GM19324 (cell line): ENCODE measurements at regions not wholly inside any gene's neighbourhood (a gene's known extent, or its start where the extent isn't known, plus 50 kb on each side); places are given as distances from the start of the nearest gene placed in this dataset.

ENCODE experiments used
- ATAC-seq: cut with Tn5 transposase; IDR thresholded peaks from one replicate; pipeline ENCODE4 v1.9.1; 2021; ENCODE audit warnings: mild to moderate bottlenecking, moderate library complexity; ENCODE audit not compliant: unreplicated experiment, low FRiP score

DNA sequence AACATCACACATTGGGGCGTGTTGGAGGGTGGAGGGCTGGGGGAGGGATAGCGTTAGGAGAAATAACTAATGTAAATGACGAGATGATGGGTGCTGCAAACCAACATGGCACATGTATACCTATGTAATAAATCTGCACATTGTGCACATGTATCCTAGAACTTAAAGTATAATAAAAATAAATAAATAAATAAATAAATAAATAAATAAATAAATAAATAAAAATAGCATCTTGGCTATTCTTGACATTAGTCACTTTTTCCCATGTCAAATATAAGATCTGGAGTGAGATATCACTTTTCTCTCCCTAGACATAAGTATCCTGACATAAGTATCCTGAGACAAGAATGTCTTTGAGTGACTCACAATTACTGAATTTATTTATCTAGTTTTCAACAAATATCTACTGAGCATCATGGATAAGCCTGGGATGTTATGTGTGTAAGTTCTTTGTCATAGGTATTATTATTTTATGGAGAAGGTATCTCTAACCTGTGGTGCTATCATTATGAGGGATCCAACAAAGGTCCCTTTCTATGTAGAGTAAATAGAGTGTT is 691.3 kb downstream of the SORCS1 start:
- ATAC-seq: no peak

DNA sequence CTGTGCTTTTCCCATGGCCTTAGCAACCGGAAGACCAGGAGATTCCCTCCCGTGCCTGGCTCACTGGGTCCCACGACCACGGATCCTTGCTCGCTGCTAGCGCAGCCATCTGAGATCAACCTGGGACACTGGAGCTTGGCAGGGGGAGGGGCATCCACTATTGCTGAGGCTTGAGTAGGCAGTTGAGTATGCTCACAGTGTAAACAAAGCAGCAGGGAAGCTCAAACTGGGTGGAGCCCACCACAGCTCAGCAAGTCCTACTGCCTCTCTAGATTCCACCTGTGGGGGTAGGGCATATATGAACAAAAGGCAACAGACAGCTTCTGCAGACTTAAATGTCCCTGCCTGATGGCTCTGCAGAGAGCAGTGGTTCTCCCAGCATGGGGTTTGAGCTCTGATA is 697.0 kb downstream of the SORCS1 start:
- ATAC-seq: no peak

DNA sequence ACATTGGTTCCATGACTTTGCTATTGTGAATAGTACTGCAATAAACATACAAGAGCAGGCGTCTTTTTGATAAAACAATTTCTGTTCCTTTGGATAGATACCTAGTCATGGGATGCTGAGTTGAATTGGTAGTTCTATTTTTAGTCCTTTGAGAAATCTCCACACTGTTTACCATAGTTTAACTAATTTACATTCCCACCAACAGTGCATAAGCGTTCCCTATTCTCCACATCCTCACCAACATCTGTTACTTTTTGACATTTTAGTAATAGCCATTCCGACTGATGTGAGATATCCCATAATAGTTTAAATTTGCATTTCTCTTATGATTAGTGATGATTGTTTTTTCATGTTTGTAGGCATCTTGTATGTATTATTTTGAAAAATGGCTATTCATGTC is 707.0 kb downstream of the SORCS1 start:
- no peak for ATAC-seq

GRCh38 chr10:106454233-106454632 is 710.3 kb downstream of the SORCS1 start:
- no peak for ATAC-seq

DNA sequence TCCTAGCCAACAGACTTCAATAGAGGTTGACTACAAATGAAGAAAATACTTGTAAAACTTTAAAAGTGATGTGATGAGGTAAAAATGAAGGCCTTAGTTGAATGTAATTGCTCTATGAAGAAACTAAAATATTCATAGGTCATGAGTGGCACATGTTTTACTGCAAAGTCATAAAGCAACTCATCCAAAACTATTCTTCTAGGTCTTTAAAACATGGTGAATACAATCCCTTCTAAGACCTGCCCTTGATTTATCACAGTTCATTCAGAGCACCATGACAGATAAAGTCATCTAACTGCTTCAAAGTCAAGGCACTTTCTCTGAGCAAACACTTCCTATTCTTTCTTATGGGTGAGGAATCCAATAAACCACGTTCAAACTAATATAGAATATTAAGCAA is 713.5 kb downstream of the SORCS1 start:
- no peak for ATAC-seq

DNA sequence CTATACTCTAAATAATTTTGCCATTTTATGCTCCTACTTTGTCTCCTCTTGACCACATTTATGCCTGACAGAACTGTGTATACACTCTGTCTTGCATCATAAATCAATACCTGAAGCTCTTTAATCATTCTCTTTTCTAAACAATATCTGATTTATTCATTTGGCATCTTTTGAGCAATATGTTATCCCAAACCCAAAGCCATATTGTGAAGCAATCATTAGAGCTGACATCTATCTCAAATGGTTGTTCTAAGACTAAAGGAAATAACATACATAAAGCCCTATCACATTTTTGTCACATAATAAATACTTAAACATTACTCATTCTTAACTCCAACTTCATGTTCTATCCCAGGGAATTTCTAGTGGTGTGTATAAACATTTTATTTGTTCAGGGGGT is 717.6 kb downstream of the SORCS1 start:
- ATAC-seq: no peak

DNA sequence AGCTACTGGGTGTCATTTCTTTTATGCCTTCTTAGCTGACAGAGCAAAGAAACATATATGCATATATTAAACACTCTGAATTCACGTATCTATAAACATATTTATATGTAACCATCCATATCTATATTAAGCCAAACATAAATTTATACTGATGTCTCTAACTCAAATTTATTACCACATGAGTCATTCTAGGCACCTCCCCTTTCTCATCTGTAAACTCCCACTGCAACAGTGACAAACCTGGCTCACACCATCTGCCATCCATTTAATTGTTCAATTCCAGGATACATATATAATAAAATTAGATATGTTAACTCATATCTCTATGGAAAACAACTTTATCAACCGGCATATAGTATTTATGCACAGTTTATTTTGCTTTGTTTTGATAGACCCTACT is 722.3 kb downstream of the SORCS1 start:
- ATAC-seq: no peak

GRCh38 chr10:106440767-106441166 is 723.7 kb downstream of the SORCS1 start:
- ATAC-seq: no peak

DNA sequence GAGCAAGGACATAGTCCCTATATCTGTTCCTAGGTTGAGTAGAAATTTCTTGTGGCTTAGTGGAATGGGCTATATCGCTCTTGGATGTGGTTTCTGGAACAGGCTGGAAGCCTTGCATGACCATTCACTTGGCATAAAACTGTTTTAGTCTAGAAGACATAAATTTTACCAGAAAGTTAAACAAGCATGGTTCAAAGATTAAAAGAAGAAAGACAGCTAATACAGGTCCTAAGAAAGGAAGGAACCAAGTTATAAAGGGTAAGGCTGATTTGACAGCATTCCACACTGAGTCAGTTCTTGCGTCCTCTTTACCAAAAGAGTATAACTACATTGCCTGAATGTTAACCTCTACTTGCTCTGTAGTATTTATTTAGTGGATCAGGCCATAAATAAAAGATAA is 724.2 kb downstream of the SORCS1 start:
- ATAC-seq: no peak

DNA sequence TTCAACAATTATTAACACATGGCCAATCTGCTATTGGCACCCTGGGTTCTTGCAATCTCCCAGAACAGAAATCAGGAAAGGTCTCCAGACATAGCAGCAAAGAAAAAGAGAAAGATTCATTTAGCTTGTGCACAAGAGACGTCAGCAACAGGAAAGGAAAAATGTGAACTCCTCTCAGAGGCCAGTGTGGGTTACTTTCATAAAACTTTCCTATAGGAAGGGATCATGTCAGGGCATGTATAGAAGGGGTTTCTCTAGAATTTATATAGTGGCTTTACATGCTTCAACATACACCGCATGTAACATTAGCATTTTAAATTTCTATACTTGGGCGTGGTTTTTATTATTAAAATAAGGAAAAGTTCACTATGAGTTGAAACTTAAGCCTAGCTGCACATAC is 725.1 kb downstream of the SORCS1 start:
- no peak for ATAC-seq

GRCh38 chr10:106438386-106438785 is 726.1 kb downstream of the SORCS1 start:
- no peak for ATAC-seq

- no peak for ATAC-seq
Observed at GRCh38 chr10:106436123-106436715, 728.3 kb downstream of the SORCS1 start.

DNA sequence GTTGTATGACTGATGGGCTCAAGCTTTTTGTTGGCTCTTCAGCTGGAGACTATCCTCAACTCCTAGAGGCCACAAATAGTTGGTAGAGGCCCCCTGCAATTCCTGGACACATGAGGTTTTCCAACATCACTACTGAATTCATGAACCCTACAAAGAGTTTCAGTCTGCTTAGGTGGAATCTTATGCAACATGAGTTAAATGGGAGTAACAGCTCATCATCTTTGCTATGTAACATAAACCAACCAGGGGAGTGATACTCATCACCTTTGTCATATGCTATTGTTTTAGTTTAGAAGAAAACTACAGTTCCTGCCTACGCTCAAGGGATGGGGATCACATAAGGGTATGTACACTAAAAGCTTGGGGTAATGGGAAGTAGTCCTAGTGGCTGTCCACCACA is 729.4 kb downstream of the SORCS1 start:
- no peak for ATAC-seq

DNA sequence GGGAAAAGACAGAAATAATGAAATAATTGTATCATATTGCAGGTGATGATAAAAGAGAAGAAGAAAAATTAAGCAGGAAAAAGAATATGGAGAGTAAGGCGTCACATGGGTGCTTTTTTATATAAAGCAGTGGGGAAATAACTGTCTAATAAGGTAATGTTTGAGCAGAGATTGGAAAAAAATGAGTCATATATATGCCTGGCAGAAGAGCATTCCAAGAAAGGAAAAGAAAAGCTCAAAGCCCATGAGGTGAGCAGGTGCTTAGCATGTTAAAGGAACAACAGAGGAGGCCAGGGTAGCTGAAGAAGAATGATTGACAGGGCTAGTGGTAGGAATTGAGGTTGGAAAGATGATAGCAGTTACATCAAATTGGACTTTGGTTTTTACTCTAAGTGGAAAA is 739.5 kb downstream of the SORCS1 start:
- ATAC-seq: no peak

DNA sequence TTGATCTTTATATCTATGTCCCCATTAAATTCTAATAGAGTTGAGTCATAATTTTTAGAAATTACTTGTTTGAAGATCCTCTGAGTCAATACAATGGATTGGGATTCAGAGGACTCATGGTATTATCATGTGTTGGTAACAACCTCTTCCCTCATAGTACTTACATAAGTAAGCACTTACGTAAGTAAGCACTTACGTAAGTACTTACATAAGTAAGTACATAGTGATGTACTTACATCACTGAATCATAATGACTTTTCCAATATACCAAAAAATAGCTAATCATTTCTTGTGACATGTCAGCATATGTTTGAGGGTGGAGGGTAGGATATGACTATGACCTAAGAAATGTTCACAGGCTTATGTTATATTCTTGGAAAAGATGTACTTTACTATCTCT is 740.5 kb downstream of the SORCS1 start:
- no peak for ATAC-seq

DNA sequence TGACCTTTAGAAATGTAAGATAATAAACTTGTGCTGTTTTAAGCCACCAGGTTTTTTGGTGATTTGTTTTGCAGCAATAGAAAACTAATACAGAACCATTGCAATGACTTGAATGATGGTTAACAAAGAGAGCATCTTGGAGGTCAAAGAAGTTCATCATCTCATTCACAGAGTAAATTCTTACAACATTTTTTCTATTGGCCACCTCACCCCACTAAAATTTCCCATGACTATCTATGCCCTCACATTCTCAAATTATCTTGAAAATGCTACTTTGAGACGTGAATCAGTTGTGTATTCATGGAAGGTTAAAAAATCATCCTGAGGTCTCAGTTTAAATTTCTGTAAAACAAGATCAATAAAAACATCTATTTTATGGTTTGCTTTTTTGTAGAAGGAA is 754.2 kb downstream of the SORCS1 start:
- ATAC-seq: no peak

GRCh38 chr10:106405141-106405540 is 759.4 kb downstream of the SORCS1 start:
- ATAC-seq: no peak

DNA sequence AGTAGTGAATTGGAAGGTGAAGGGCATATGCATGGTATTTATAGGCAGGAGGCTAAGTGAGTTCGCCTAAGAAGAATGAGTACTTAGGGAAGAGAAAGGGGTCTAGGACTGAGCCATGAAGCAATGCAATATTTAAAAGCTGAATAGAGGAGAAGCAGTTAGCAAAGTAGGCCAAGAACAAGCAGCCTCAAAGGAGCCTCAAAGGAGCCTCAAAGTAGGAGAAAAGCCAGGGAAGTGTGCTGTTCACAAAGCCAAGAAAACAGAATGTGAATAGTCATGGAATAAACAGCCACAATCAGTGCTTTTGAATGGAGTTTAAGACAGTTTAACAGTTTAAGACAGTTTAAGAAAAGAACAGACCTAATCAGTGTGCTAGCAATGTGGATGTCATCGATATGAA is 762.0 kb downstream of the SORCS1 start:
- ATAC-seq: no peak

DNA sequence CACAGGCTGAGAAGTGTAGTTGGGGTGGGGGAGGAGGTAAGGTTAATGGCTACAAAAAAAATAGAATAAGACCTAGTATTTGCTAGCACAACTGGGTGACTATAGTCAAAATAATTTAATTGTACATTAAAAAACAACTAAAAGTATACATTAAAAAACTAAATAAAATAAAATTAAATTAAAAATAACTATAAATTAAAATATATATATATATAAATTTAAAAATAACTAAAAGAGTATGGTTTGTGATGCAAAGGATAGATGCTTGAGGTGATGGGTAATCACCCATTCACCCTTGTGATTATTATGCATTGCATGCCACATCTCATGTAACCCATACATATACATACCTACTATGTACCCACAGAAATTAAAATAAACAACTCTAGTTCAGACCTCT is 762.5 kb downstream of the SORCS1 start:
- no peak for ATAC-seq

- no peak for ATAC-seq
Observed at GRCh38 chr10:106401161-106401560, 763.3 kb downstream of the SORCS1 start.

DNA sequence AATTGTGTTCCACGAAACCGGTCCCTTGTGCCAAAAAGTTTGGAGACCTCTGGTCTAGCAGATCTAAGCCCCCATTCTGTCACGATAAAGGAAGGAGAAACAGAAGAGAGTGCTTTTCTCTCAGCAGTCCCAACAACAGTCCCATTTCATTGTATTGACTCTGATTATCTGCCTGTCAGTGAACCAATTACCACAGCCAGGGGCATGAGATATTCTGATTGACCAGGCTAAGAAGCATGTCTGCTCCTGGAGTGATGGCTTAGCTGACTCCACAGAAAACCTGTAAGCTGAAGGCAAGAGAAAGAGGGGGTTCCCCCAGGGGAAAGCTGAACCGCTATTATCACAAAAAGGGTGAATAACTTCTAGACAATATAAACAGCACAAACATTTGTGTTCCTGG is 765.4 kb downstream of the SORCS1 start:
- no peak for ATAC-seq

DNA sequence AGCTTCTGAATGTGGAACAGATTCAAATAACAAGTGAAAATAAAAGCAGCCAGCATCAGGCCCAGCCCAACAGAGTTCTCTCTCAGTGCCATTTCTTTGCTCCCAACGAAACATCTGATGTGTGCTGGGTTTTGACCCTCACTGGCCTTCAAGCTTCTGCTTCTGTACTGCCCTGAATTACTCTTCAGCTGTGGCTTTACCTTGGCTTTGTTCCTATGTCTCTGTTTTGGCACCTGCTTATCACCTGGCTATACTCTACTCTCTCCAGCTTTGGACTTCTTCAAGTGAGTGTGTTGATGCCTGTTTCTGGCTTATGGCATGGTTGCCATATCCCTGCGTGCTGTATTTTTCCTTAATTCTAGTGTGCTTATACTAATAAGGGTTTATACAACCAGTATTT is 768.3 kb downstream of the SORCS1 start:
- no peak for ATAC-seq
